ENCODE measurements at regions not wholly inside any gene's neighbourhood (a gene's known extent, or its start where the extent isn't known, plus 50 kb on each side); places are given as distances from the start of the nearest gene placed in this dataset.

GRCh38 chr2:150156415-150156814 lies 331.1 kb downstream of the RND3 start:
- TF ChIP-seq CTCF (IDR thresholded peaks at IDR 0.05), result no peak
- TF ChIP-seq ZFX (IDR thresholded peaks at IDR 0.05; ENCODE audit: borderline replicate concordance), result no peak
